ENCODE measurements at regions not wholly inside any gene's neighbourhood (a gene's known extent, or its start where the extent isn't known, plus 50 kb on each side); places are given as distances from the start of the nearest gene placed in this dataset.

GRCh38 chr18:60022671-60023276, 123.0 kb downstream of the PMAIP1 start (continued):
- TF ChIP-seq IKZF3 (tag by site-specific recombination; IDR thresholded peaks at IDR 0.05) (no peak), ZNF2 (tag by site-specific recombination; IDR thresholded peaks at IDR 0.05) (no peak), ZNF114 (tag by site-specific recombination; IDR thresholded peaks at IDR 0.05) (no peak), KLF7 (tag by site-specific recombination; IDR thresholded peaks at IDR 0.05; ENCODE audit: borderline replicate concordance) (no peak), EGR2 (tag by site-specific recombination; IDR thresholded peaks at IDR 0.05; ENCODE audit: low read depth) (no peak), ZNF571 (tag by site-specific recombination; IDR thresholded peaks at IDR 0.05) (no peak), ZNF248 (tag by site-specific recombination; IDR thresholded peaks at IDR 0.05) (no peak), ZNF24 (tag by site-specific recombination; IDR thresholded peaks at IDR 0.05) (no peak), OSR2 (tag by site-specific recombination; IDR thresholded peaks at IDR 0.05) (no peak)

DNA sequence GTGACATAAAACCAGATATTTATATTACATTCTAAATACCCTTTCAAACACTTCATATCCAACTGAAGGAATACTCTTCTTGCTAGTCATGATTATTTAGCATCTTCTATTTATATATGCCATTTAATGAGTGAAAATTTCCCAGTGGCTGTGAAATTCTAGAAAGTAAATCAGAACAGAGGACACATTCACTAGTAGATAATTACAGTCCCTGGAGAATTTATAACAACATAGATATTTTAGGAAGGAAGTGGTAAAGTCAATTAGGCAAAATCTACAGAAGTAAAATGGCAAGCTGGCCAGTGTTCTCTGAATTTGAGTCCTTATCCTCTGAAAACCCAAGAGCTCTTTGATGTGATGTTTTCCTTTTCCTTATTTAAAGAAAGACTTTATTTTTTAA, 121.8 kb downstream of the PMAIP1 start:
- CTCF ChIA-PET, result interaction anchor here (2.7 kb wide), 1 partner anchor 25 kb away, joined by 13 read pairs; no protein-coding TSS in a partner anchor
- peaks cover 9% of the 10 kb centered on the region; the same call in 1 of the 2 replicates for H3K4me1 ChIP-seq (ENCODE audit: control insufficient read depth, insufficient read depth, low read length)
- H3K27ac ChIP-seq (ENCODE audit: extremely low read depth, low read depth, low read length), result no peak overlapping the region
- H3K9me3 ChIP-seq (ENCODE audit: control insufficient read depth, insufficient read depth, low read depth, low read length), result no peaks in the 10 kb centered on the region
- POLR2A ChIA-PET, result no interaction called here
- no peak for TF ChIP-seq ZNF202 (tag by site-specific recombination; IDR thresholded peaks at IDR 0.05; ENCODE audit: borderline replicate concordance)
- TF ChIP-seq REPIN1 (tag by site-specific recombination; IDR thresholded peaks at IDR 0.05; ENCODE audit: low read depth), result no peak
- no peak for TF ChIP-seq ZNF48 (tag by site-specific recombination; IDR thresholded peaks at IDR 0.05)
- no peak for TF ChIP-seq GLIS1 (tag by site-specific recombination; IDR thresholded peaks at IDR 0.05)
- no peak for TF ChIP-seq ZBTB17 (tag by site-specific recombination; IDR thresholded peaks at IDR 0.05)
- TF ChIP-seq, protein P1, sequence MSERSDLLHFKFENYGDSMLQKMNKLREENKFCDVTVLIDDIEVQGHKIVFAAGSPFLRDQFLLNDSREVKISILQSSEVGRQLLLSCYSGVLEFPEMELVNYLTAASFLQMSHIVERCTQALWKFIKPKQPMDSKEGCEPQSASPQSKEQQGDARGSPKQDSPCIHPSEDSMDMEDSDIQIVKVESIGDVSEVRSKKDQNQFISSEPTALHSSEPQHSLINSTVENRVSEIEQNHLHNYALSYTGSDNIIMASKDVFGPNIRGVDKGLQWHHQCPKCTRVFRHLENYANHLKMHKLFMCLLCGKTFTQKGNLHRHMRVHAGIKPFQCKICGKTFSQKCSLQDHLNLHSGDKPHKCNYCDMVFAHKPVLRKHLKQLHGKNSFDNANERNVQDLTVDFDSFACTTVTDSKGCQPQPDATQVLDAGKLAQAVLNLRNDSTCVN (tag by site-specific recombination; optimal IDR thresholded peaks at IDR 0.05), result no peak
- no peak for TF ChIP-seq ZNF600 (tag by site-specific recombination; IDR thresholded peaks at IDR 0.05)
- no peak for TF ChIP-seq ZIC2 (tag by site-specific recombination; IDR thresholded peaks at IDR 0.05)
- no peak for TF ChIP-seq ZNF121 (tag by site-specific recombination; IDR thresholded peaks at IDR 0.05)
- TF ChIP-seq ZNF585B (tag by site-specific recombination; IDR thresholded peaks at IDR 0.05), result no peak
- no peak for TF ChIP-seq PBX3 (CRISPR knock-in tag; IDR thresholded peaks at IDR 0.05)
- TF ChIP-seq ZNF670 (tag by site-specific recombination; IDR thresholded peaks at IDR 0.05; ENCODE audit: low read depth), result no peak
- no peak for TF ChIP-seq ZNF624 (tag by site-specific recombination; IDR thresholded peaks at IDR 0.05)
- no peak for TF ChIP-seq SCRT2 (tag by site-specific recombination; IDR thresholded peaks at IDR 0.05)
- no peak for TF ChIP-seq ZNF610 (tag by site-specific recombination; IDR thresholded peaks at IDR 0.05; ENCODE audit: borderline replicate concordance)
- no peak for TF ChIP-seq ZNF350 (tag by site-specific recombination; IDR thresholded peaks at IDR 0.05)
- no peak overlapping the region for H3K4me3 ChIP-seq (ENCODE audit: low read depth, low read length)
- no peaks in the 10 kb centered on the region for H3K36me3 ChIP-seq (ENCODE audit: control insufficient read depth in 2 of 2, insufficient read depth in 1 of 2, low read length in 2 of 2)

Data from HEK293 (cell line).